GM12874 (cell line): ENCODE measurements at regions not wholly inside any gene's neighbourhood (a gene's known extent, or its start where the extent isn't known, plus 50 kb on each side); places are given as distances from the start of the nearest gene placed in this dataset.

Experiments used
- TF ChIP-seq, protein P1 (sequence below): IDR thresholded peaks from 2 replicates; pipeline ENCODE4 v1.5.1; 2011; ENCODE audit warnings: low read depth, mild to moderate bottlenecking, control low read depth, low read length, moderate library complexity; ENCODE audit not compliant: insufficient read depth

GRCh38 chr2:6747433-6747832 is 118.3 kb downstream of the CMPK2 start:
- TF ChIP-seq, protein P1, sequence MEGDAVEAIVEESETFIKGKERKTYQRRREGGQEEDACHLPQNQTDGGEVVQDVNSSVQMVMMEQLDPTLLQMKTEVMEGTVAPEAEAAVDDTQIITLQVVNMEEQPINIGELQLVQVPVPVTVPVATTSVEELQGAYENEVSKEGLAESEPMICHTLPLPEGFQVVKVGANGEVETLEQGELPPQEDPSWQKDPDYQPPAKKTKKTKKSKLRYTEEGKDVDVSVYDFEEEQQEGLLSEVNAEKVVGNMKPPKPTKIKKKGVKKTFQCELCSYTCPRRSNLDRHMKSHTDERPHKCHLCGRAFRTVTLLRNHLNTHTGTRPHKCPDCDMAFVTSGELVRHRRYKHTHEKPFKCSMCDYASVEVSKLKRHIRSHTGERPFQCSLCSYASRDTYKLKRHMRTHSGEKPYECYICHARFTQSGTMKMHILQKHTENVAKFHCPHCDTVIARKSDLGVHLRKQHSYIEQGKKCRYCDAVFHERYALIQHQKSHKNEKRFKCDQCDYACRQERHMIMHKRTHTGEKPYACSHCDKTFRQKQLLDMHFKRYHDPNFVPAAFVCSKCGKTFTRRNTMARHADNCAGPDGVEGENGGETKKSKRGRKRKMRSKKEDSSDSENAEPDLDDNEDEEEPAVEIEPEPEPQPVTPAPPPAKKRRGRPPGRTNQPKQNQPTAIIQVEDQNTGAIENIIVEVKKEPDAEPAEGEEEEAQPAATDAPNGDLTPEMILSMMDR: no peak

- TF ChIP-seq, protein P1: no peak
Observed at GRCh38 chr2:6748406-6749067, 117.2 kb downstream of the CMPK2 start.

GRCh38 chr2:6749962-6750361 is 115.7 kb downstream of the CMPK2 start:
- TF ChIP-seq, protein P1: no peak

DNA sequence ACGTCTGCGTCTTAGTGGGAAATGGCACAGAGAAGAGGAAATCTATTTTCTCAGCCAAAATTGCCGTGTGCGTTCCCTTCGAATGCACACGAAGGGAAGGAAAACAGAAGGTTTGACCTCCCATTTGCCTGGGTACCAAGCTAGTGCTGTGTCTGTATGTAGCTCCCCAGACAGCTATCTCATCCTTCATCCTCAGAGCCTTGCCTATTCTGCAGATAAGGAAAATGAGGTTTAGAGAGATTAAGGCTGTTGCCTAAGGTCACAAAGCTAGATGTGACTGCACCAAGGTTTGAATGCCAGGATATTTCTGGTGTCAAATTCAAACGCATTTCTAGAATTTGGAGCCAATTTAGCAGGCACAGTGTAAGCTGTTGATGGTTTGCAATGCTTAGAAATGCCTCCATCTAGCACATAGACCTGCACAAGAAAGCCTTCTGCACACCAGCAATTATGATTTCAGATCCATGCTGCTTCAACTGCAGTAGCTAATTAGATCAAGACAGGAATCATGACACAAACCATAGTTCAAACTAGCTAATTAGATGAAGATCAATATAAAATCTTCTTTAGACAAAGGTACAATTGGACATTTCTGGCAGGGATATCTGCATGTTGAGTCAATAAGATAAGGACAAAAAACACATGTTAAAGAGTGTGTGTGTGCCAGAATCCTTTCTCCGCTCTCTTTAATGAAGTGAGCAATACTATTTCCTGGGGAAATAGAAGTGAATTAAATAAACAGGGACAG is 115.1 kb downstream of the CMPK2 start:
- TF ChIP-seq, protein P1: no peak

DNA sequence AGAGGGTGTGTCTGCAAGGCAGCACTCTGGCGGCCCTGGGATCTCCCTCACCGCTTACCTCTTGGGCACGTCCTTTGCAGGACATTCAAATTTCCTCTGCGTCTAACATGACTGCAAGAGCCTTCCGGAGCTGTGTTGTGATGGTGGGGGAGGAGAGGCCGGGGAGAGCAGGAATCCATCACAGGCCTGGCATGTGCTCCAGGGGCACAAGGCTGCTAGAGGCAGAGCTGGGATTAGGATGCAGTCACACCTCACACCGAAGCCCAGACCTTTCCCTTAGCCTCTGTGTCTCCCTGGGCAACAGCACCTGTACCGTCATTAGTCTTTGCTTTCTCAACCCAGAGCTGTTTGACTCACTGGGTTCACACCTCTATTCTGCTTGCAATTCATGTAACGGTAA is 111.3 kb downstream of the CMPK2 start:
- TF ChIP-seq, protein P1: no peak

- TF ChIP-seq, protein P1: no peak
Observed at GRCh38 chr2:6755456-6755855, 110.3 kb downstream of the CMPK2 start.

- TF ChIP-seq, protein P1: no peak
Observed at GRCh38 chr2:6757215-6757614, 108.5 kb downstream of the CMPK2 start.
